Activated T-helper 9 cell treated with anti-CD3 and anti-CD28 coated beads, Interleukin-2, amount 50 U/mL, for 16 hours (primary cell): ENCODE measurements at regions not wholly inside any gene's neighbourhood (a gene's known extent, or its start where the extent isn't known, plus 50 kb on each side); places are given as distances from the start of the nearest gene placed in this dataset.

ENCODE experiments used
- DNase-seq: peaks from one replicate; pipeline ENCODE4 v3.0.0-alpha.2; 2020; ENCODE audit warnings: low read depth

DNA sequence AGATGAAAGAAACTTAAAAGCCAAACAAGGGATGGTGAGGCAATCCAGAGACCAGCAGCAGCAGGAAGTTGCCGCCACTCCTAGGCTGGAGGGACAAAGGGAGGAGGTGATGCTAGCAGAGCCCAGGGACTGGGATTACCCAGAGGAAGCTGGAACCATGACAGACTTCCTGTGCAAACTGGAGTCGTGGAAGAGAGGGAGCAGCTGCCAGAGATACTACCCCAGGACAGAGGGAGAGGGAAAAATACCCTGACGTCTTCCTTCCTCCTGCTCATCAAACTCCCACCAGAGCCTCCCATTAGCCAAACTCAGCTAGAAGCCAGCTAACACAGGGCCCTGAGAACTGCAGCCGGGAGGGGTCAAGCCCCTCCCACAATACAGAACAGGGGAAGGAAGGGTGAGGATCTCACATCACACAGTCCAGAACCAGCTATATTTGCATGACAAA lies 101.2 kb upstream of the KLF3 start:
- no peak for DNase-seq

DNA sequence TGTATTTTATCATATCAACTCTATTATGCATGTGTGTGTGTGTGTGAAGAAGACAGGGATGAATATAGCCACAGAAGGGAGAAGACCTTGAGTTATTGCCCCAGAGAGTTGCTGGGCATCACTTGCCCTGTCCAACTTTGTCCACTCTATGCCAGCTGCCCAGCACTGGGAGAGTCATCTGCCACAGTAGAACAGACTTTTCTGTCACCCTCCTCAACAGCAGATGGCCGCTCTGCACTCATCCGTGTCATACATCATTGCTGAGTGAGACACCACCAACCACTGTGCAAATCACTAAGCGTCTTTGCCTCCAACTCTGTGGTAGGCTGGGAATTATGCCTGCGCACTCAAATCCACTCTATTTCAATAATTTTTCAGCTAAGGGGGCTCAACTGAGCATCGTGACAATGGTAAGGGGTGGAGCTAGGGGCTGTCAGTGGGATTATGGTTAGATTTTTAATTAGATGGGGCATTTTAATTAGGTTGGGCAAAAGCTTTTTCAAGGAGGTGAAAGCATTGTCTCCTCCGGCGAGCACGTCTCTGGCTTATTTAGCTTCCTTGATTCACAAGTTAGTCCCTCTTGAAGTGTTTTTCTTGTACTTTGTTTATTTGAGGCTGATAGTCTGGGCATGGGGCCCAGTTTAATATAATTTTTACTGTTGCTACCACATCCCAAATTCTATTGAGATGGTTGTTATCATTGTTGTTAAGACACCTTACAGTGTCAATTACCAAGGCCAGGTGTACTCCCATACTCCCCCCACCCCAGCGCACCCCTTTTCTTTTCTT lies 100.1 kb upstream of the KLF3 start:
- DNase-seq: no peak

DNA sequence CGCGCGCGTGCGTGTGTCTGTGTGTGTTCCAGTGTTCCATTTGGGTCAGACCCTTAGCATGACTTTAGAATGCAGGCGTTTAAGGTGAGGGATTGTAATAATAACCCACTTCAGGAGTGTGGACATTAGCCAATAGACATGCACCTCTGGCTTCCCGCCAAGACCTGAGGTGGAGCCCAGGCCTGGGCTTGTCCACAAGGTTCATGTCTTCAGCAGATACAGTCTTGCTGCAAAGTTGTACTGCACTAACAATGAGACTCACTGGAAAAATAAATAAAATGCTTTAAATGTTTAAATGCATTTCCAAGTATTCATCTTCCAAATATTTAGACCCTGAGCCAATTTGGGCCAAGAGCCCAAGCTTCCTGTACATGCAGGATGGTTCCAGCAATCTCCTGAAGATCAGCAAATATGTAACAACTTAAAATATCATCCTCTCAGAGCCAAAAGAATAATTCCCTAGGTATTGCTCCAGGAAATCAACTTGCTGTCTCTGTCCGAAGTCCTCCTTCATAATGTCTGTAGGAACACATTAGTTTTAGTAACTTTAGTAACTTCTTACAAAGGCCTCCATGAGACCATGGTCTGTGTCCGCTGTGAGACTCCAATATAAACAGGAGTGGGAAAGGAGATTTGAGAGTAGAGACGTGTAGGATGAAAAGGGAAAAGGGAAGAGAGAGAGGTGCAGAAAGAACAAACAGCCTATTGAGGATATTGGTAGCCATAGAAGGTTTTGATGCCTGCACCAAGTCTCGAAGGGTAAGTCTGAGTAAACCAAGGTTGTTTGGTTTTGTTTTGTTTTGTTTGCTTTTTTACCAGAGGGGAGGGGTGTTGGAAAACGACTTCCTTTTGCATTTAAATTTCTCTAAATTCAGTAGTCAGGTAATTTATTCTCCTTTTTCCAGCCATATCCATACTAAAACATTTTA lies 98.5 kb upstream of the KLF3 start:
- DNase-seq: no peak

DNA sequence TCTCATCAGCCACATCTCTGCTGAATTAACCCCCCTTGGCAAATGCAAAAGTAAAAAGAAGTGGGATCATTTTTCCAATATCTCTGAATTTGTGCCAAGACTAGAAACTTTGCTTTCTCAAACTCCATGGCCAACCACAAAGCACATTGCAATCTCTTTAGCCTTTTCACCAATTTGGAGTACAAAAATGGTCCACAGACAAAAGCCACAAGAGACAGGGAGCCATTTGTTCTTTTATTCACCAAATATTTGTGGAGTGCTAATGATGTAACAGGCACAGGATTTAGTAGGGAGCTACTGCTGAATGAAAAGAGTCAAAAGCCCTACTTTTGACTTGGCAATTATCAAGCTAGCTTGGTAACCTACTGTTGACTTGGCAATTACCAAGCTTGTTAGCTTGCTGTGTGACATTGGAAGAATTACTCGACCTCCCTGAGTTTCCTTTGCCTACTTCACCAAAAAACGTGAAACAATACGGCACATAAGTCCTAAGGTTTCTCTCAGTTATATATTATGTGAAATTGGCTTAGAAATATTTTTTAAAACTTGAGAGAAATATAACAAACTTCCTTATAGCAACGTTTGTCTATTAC lies 97.1 kb upstream of the KLF3 start:
- no peak for DNase-seq

DNA sequence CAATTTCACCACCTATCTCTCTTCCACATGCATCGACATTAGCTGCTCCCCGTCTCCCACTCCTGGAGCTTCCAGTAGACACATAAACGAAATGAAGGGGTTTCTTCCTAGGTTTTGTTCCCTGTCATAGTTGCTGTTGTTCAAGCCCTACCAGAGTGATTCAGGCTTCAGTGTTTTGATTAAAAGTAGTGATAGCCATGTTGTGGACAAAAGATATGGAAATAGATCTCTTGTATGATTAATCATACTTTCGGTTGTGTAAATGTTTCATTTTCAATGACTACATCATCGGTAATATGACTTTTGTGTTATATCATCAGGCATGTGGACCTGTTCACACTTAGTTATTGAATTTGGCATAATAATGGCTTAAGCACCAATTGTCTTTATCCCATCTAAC lies 96.5 kb upstream of the KLF3 start:
- DNase-seq: no peak

DNA sequence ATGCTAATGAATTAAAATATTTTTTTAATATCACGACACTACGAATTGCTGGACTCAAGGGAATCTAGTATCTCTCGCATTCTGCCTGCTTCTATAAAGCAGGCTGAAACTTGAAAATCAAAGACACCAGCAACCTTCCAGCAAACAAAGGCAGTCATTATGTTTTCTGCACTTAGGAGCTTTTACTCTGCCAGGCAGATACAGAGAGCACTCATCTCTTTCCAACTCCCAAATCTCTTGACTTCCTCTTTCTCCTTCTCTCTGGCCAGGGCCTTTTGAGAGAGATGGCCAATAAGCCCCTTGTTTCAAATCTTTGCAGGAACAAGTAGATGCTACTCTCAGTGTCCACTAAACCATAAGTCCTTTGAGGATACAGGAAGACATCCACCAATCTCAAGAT lies 95.2 kb upstream of the KLF3 start:
- DNase-seq: no peak

DNA sequence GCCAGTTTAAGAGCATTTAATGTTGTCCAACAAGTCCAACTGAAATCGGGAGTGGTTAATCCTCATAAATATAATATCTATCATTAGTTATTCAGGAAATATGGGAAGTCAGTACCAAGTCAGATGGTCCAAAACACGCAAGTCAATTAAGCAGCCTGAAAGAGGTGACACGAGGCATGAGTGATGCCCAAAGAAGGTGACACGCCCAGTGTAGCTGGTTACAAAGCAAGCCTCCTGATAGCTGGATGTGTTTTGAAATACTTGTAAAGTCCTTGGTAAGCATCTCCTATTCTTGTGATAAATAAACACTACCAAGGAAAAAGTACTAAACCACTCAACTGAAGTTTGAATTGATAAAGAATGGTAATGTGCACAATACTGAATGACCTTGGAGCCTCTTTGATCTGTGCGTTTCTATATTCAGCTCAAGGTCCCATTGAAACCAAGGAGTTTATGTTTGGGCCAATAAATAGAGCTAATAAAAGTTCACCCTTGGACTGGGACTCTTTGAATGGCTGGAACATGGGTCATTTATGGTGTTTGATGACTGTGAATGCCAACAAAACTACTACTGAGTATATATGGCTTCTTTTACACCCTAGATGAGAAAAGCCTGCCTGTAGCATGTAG lies 93.2 kb upstream of the KLF3 start:
- no peak for DNase-seq

DNA sequence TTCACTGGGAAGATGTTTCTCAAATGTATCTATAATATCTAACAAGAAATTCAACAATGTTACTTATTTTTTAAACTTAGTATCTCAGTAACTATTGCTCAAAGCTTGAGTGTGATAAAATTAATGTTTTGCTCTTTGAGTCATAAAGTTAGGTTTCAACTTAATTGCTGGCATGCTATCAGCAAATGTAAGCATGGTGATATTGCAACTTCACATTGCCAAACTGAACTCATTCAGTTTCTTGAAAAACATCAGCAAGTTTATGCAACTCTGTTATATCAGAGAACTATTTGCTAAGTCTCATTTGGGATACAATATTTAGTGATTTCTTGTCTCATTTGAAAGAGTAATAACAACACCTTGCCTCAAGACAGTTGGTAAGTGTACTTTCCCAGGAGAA lies 91.2 kb upstream of the KLF3 start:
- DNase-seq: no peak

DNA sequence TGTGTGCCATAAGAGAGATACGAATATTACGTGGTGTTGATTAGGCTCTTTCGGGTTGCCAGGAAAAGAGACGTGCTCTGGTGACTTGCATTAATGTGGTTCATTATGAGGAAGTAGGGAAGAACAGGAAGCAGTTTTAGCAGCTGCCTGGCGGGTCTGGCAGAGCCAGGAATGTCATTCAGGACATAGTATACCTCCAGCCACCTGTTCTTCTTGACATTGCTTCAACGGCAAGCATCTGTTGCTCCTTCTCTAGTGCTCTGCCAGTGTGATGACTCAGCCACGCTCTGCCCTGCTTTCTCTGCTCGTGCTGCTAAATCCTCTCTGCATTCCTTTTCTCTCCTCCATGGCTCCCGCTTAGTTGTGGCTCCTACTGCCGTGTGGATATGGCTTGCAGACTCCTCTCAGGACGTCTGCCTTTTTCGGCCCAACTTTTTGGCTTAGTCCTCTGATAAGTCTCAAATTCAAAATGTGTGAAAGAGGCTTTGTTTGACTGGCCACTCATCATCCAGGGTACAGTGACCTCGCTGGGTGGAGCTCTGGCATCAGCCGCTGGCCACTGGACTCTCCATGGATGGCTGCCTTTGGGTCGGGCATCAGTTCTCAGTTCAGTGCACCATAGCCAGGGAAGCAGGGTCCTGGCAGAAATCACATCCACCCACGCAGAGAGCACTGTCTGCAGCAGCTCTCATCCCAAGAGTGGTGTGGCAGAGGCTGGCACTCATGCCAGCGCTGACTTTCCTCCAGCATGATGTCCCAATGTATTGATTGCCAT lies 89.3 kb upstream of the KLF3 start:
- DNase-seq: no peak

DNA sequence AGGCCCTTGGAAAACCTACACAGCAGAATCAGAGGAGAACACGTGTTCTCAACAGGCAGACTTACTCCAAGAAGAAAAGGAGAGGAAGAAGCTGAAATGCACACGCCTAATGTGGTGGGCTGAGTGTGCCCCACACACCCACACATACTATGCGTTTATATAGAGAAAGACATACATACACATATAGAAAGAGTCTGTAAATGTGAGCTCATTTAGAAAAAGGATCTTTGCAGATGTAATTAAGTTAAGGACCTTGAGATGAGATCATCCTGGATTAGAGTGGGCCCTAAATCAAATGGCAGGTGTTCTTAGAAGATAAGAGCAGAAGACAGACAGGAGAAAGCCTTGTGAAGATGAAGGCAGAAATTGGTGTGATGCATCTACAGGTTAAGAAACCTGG lies 87.2 kb upstream of the KLF3 start:
- no peak for DNase-seq

DNA sequence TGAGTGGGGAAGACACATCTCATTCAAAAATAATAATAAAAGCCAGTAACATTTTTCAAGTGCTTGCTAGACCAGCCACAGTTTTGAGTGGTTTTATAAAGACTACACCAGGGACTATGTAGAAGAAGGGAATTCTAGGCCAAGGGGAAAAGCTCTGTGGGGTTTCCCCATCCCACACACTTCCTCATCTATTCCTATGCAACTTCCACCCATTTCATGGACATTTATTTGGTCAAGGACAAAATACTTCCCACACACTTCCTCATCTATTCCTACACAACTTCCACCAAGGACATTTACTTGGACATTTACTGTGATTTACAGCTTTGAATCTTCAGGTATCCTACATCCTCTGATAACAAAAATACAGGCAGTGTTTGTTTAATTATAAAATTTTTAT lies 86.5 kb upstream of the KLF3 start:
- no peak for DNase-seq

DNA sequence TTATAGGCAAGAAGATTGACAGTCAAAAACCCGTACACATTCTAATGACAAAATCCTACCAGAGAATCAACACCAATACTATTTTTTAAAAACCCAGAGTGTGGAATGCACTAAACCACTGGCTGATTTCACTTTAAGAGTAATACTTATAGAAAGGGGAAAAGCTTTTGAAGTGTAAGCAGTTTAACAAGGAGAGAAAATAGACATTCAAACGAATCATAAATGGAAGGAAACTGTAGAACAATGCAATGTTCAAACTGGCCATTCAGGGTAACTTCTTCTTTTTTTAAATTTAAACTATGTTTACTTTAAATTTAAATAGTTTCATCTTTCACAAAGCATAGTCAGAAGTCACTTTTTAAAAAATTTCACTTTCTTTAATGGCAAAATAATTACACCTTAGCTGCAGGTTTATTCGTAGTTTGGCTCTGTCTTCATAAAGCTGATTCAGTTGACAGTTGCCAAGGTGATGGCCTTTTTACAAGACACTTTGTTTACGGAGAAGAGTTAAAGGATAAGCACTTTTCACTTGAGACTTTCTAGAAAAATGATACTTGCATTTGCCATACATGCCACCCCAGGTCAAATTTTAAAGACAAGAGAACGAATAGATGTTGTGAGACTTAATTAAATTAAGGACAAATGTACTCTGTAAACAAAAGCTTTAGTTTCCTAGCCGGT lies 82.4 kb upstream of the KLF3 start:
- no peak for DNase-seq

DNA sequence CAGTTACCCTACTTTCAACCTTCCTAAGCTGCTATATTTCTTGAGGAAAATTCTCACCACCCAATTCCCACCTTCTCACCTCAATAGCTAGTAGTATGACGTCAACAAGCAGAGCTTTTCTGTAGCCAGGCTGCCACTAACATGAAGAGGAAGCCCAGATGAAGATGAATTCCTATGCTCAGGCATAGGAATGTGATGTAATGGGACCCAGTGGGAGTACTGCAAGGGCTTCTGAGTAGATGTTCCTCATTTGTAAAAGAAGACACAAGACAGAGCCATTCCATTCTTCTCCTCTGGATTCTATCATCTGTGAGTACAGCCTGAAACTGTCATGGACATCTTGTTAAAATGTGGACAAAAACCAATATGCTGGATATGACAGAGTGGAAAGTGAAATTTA lies 81.6 kb upstream of the KLF3 start:
- no peak for DNase-seq

DNA sequence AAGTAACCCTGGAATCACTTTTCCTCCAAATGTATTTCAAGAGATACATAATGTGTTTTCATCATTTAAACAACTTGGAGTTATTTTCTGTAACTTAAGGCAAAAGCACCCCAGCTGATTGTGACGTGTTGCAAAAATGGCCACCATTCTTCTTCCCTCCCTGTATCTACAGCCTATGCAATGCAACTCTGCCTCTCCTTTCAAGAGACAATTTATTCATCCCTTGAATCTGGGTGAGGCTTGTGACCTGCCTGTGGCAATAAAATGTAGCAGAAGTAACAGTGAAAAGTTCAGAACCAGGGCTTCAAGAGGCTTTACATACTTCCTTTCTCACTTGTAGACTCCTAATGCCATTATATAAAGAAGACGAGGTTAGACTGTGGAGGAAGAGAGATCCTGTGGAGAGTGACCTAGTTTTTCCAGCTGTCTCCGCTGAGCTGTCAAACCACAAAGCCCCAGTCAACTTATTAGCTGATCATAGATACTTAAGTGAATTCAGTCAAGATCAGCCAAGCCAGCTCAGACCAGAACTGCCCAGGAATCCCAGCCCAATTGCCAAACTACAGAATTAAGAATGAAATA lies 81.0 kb upstream of the KLF3 start:
- peak; percentile 12 for DNase-seq

DNA sequence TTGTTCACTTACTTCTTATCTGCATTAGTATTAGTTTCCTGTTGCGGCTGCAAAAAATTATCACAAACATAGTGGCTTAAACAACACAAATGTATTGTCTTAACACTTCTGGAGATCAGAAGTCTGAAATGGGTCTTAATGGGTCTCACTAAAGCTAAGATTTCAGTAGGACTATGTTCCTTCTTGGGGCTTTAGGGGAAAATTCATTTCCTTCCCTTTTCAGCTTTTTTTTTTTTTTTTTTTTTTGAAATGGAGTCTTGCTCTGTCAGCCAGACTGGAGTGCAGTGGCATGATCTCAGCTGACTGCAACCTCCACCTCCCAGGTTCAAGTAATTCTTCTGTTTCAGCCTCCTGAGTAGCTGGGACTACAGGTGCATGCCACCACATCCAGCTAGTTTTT lies 78.1 kb upstream of the KLF3 start:
- DNase-seq: no peak

DNA sequence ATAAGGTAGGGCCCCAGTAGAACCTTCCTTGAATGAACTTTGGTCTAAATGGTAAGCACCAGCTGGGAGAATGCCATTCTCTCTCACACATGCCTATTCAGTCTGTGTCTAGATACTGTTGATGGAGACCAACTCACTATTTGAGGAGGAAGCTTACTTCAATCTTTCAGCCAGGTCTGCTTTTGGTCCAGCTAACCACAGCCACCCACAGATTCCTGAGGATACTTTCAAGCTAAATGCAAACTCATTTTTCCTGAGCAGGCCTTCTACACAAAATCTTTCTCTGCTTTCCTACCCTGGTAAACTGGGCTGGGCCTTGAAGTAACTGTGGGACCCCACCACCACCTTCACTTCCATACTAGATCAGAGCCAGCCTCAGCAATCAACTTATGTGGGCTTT lies 76.9 kb upstream of the KLF3 start:
- no peak for DNase-seq

DNA sequence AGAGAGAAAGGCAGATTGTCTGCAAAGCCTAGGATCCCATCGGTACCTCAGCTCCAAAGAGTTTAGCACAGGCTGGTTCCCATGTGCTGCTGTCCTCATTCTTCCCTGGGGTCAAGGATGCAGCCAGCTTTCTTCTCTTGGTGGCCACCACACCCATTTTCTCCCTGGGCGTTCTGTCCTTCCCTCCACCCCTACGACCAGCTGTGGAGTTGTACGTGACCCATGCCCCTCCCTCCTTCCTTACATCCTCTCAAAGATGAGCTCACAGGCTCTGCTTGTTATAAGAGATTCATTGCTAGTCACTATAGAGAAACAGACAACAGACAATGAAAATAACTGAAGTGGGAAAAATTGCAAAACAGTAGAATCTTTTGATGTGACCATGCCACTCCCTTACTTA lies 74.0 kb upstream of the KLF3 start:
- no peak for DNase-seq

DNA sequence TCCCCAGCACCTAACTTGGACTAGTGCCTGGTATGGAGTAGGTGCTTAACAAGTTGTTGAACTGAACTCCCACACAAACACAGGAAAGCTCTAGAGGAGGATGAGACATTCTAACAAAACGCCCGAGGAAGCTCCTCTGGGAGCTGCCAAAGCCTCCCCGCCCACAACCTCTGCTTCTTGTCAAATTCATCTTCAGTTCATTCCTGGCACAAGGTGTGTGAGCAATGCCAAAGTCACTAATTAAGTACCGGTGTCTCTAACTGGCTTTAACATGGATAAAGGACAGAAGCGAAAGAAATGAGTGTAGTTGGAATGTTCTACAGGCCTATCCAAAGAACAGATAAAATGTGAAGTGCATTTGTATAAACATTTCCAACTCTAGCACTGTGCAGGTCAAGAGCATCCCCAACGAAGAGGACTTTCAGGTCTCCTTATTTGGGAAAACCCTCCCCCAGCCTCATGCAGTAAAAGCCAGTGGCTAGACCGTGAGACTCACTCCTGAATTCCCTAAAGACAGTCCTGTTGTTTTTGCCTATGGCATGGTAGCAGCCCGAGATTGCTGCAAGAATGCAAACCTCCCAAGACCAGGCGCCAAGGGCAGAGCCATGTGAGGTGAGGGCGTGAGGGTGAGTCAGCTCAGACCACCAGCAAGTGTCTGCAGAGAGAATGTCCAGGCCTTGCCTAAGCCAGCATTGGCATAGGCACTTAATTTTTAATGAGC lies 72.2 kb upstream of the KLF3 start:
- no peak for DNase-seq

DNA sequence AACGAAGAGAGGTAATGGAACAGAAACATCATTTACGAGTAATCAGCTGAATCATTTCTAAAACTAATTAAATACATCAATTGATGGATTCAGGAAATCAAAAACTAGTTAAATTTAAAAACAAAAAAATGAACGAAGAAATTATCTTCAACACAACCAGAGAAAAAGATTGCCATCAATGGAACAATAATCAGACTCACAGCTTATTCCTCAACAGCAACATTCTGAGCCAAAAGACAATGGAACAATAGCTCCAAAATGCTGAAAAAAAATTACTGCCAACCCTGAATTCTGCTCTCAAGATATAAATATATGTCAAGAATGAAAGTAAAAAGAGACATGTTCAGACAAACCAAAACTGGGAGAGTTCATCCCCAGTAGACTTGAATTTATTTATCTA lies 65.5 kb upstream of the KLF3 start:
- DNase-seq: no peak

DNA sequence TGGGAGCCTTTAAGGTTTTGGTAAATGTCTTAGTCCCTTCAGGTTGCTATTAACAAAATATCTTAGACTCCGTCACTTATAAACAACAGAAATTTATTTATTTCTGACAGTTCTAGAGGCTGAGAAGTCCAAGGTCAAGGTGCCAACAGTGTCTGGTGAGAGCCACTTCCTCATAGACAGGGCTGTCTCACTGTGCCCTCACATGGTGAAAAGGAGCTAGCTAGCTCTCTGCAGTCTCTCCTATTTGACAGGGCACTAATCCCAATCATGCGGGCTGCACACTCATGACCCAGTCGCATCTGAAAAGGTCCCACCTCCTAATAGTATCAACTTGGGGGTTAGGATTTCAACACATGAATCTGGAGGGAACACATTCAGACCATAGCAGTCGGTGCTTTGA lies 63.4 kb upstream of the KLF3 start:
- no peak for DNase-seq
